Retinal pigment epithelial cell (primary cell): ENCODE measurements at regions not wholly inside any gene's neighbourhood (a gene's known extent, or its start where the extent isn't known, plus 50 kb on each side); places are given as distances from the start of the nearest gene placed in this dataset.

Source experiments
- DNase-seq: peaks from one replicate; pipeline ENCODE4 v3.0.0-alpha.2; 2010; ENCODE audit warnings: low read depth
- H3K4me3 ChIP-seq: 2 replicates; pipeline ENCODE4 v1.5.1; 2011; ENCODE audit warnings: mild to moderate bottlenecking, low read length, control low read depth, moderate library complexity
- CTCF ChIP-seq: conservative IDR thresholded peaks from 2 replicates; pipeline ENCODE4 v1.5.1; 2011; ENCODE audit warnings: low read depth, low read length, control low read depth, inconsistent platforms

GRCh38 chr10:88193018-88193417 is 329.6 kb downstream of the PTEN start:
- no peak overlapping the region for H3K4me3 ChIP-seq
- TF ChIP-seq CTCF, result no peak

DNA sequence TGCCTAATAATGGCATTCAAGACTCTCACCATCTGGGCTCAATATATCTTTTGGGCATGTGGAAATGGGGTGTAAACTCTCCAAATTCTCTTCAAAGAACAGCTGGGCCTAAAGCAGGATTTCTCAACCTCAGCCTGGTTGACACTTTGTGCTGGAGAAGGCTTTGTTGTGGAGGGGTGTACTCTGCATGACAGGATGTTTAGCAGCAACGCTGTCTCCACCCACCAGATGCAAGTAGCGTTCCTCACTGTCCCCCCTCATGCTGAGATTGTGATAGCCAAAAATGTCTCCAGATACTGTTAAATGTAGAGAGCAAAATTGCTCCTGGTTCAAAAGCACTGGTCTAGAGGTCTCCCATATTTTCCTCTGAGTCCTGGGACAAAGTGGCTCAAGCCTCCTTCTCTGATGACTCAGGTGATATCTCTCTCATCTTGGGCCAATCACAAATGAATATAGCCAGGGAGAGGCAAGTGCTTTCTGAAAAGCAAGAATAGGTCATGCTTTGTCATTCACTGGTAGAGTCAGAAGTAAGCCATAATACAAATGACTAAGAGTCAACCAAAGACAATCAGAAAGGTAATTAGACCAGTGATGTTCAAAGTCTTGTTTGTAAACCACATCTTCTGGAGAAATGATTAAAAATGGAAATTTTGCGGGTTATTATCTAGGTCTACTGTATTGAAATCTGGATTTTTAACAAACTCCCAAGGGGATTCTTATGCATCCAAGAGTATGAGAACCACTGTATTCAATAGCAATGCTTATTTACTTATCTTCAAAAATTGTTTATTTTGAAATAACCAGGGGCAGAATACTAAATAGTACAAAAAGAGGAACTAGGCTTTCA is 330.8 kb downstream of the PTEN start:
- TF ChIP-seq CTCF, result no peak
- no peak for DNase-seq
- H3K4me3 ChIP-seq, result no peak overlapping the region

More at GRCh38 chr10:88193018-88193417, 329.6 kb downstream of the PTEN start:
- no peak for DNase-seq

GRCh38 chr10:88194961-88195367 is 331.5 kb downstream of the PTEN start:
- TF ChIP-seq CTCF, result no peak
- H3K4me3 ChIP-seq, result no peak overlapping the region
- DNase-seq, result no peak

DNA sequence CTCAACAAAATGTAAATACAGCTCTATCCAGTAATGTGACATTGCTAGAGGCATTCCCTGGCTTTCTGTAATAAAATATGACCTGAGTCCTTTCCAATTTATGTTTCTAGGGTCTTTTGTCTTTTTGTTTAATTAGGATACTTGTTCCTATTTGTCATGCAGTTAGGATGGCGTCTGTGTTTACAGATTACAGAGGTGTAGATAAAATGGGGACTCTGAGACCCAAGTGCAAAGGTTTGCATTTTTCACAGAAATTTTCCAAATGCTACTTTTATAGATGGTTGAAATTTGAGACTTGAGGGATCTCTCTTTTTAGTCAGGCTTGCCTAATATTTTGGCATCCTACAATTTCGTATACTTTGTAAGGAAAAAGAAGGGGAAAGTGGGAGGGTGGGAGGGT is 332.4 kb downstream of the PTEN start:
- TF ChIP-seq CTCF, result no peak
- no peak for DNase-seq
- H3K4me3 ChIP-seq, result no peak overlapping the region

DNA sequence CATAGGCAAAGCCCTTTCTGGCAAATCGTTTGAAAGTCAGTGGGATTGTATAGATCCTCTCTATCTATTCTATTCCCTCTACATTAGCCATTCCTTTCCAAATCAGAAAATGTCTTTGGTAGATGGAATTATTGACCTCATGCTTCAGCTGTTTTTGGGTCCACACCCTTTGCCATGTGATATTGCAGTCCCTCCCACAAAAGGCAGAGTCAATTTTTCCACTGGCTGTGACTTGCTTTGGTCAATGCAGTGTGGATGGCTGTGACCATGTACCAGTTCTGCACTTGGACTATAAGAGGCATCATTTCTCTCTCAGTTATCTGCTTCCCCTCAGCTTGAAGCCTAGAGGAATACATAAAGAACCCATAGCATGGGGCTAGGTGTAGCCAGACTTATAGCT is 332.9 kb downstream of the PTEN start:
- no peak overlapping the region for H3K4me3 ChIP-seq
- DNase-seq, result no peak
- no peak for TF ChIP-seq CTCF

- no peak overlapping the region for H3K4me3 ChIP-seq
- no peak for DNase-seq
- no peak for TF ChIP-seq CTCF
Observed at GRCh38 chr10:88198023-88198422, 334.6 kb downstream of the PTEN start.
